Activated CD8-positive, alpha-beta memory T cell treated with anti-CD3 and anti-CD28 coated beads, Interleukin-2, amount 50 U/mL, for 24 hours (primary cell): ENCODE measurements at regions not wholly inside any gene's neighbourhood (a gene's known extent, or its start where the extent isn't known, plus 50 kb on each side); places are given as distances from the start of the nearest gene placed in this dataset.
"Not testable (repeated sequence)": the region's sequence is repeated elsewhere in the genome, so short reads cannot be mapped to it uniquely, and the experiment has no call there.

Experiments
- DNase-seq: peaks from one replicate; pipeline ENCODE4 v3.0.0-alpha.2; 2020; ENCODE audit errors: extremely low read depth

DNA sequence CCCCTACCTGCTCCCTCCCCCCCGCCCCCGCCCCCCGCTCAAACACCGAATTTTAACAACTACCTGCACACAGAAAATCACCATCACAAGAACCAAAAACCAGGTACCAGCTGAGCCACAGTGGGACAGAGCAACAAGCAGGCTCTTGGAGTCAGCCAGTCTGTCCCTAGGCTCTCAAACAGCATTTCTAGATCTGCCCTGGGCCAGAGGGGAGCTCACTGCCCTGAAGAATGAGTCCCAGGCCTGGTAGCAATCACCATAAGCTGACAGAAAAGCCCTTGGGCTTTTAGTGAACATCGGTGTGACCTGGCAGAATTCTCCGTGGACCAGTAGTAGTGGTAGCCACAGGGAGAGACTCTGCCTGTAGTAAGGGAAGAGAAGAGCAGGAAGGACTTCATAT is 58.3 kb downstream of the C11orf87 start:
- no peak for DNase-seq

DNA sequence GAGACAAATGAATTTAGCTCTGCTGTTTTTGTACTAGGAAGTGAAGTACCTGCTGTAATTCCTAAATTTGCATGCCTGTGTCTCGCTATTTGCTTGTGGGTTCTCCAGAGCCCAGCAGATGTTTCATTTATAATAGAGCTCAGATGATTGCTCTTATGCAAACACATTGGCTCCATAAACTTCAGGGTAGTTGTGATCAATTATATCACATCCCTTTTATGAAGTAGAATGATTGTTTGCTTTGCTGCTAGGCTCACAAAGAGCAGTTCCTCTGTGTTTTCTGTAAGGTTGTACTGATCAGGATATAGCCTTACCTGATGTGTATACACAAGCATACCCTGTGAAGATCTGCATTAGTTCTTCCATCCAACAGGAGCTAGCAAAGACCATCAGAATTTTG is 64.1 kb downstream of the C11orf87 start:
- no peak for DNase-seq

DNA sequence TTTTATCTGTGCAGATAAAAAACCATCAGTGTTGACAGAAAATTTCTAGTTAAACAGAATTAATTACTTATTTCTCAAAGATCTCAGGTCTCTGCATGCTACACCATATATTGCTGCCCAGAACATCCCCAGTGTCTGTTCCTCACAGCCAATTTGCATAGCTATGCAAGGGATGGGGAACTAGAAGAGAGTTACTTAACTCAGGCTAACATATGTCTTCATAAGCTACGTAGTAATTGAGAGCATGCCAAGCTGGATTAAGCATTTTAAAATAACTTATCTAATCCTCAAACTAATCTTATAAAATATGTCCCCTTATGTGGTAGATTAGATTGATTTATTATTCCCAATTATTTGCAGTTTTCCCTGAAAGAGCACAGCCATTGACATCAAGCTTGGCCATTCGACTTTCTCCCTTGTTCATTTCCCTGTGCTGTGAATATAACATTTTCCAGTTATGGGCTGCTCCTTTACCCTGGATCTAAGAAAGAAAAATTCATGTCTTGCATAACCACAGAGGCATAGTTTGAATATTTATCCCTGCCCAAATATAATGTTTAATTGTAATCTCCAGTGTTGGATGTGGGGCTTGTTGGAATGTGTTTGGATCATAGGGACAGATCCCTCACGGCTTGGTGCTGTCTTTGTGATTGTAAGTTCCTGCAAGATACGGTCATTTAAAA is 69.1 kb downstream of the C11orf87 start:
- no peak for DNase-seq

DNA sequence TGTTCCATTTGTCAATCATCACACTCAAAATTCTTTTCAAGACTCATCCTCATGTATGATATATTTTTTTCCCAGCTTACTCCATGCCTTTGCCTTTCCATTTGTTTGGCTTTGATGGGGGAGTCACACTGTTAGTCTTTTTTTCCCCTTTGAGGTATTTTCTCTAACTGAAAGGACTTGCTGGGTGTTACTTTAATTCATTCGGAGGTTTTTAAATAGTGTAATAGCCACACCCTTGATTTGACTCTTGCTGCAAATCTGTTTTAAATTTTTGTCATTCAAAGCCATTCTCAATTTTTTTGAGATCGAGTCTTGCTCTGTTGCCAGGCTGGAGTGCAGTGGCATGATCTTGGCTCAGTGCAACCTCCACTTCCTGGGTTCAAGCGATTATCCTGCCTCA is 84.1 kb downstream of the C11orf87 start:
- no peak for DNase-seq

DNA sequence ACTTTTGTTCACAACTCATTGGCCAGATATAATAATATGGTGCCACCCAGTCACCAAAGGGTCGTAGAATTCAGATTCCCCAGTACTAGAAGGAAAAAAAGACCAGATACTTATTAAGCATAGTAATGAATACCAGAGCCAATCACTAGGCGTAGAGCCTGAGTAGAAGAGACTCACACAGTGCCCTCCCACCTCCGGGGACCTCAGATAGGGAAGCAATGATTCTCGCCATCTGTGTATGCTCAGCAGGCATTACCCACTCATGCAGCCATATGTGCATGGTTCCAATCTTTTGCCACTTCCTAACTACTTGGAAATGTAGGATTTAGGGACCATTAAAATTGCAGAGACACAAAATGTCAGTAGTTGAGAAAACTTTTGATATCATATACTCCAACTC is 85.3 kb downstream of the C11orf87 start:
- no peak for DNase-seq

DNA sequence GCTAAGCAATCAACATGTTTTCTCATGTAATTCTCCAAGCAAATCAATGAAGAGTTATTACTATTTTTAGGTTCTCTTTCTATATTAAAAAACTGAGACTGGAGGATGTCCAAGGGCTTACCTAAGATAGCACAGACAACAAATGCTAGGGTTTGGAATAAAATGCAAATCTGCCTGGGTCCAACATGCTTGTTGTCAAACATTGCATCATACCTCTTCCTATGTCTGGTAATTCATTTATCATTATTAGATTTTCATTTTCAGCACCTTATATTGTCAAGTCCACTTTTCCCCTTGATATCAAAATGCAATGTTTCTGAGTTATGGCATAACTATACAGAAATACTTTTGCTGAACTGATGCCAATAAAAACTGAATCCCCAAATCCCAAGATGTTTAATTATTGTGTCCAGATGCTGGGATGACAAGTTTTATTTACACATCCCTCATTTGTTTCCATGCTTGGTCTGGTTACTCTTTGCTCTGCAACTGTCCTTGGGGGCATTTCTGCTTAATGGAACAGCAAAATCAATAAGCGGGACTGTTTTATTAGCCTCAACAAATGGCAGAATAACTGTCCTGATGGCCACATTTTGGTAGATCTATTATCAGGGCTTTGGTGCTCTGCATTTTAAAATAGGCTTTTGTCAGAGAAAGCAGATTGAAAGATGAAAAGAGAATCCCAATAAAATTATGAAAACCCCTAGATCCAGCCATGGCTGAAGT is 86.0 kb downstream of the C11orf87 start:
- DNase-seq: no peak

DNA sequence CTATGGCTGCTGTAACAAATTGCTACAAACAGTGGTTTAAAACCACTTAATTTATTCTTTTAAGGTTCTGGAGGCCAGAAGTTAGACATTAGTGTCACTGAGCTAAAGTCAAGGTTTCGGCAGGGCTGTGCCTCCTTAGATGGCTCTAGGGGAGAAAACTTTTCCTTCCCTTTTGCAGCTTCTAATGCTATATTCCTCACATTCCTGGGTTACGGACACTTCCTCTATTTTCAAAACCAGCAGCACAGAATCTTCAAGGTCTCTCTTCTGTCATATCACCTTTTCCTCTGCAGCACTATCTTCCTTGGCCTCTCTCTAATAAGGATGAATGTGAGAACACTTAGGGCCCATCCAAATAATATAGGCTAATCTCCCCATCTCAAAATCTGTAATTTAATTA is 87.0 kb downstream of the C11orf87 start:
- DNase-seq: no peak

DNA sequence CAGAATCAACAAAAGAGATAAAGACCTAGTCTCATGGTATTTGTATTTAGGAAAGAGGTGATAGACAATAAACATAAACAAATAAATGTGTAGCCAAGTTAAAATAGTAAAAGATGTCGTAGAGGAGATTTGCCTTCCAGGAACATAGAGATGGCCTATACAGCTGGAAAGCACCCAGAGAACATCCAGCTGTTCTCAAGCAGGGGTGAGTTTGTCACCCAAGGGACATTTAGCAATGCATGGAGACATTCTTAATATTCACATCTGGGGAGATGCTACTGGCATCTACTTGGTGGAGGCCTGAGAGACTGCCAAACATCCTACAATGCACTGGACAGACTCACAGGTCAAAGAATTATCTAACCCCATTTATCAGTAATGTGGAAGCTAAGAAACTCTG is 88.3 kb downstream of the C11orf87 start:
- no peak for DNase-seq

DNA sequence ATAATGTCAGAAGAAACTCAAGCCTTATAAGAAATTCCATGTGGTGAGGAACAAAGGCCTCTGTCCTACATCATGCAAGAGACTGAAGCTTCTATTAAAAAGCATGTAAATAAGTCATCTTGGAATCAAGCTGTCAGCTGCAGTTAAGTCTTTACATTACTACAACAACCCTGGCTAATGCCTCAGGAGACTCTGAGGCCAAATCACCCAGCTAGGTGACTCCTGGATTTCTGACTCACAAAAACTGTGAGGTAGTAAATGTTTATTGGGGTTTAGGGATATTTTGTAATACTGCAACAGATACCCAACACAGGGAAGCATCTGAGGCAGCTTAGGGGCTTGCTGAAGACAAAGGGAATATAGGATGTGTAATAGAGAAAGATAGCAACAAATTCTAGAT is 89.6 kb downstream of the C11orf87 start:
- no peak for DNase-seq

DNA sequence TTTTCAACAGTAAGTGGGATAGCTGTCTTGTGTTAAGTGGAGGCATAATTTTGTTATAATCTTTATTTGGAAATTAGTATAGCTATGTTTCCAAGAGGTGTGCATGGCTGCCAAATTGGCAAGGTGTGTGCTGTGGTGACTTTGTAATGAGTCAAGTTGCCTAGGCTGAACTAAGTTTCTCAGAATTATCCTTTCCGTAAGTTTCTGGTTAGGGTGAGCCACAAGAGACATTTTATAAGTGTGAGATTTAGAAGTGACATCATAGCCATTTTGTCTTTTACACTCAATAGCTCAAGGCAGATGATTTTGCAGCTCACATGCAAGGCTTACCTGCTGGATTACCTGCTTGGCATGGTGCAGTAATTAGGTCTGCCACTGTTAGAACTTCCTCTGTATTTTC is 90.3 kb downstream of the C11orf87 start:
- no peak for DNase-seq

DNA sequence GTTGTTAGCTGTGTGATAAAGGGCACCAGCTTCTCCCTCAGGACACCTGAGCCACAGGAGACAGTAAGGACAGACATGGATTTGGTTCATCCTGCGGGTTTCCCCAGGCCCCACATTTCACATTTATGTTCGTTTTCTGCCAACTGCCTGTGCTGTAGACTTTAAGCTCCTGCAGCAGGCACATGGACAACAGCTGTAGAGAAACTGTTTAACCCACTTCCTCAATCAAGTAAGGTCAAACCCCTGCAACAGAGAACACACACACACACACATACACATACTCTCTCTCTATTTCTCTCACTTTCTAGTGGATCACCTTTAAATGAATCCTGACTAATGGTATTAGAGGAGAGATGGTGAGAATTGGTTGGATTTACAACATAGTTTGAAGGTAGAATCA is 90.7 kb downstream of the C11orf87 start:
- no peak for DNase-seq

DNA sequence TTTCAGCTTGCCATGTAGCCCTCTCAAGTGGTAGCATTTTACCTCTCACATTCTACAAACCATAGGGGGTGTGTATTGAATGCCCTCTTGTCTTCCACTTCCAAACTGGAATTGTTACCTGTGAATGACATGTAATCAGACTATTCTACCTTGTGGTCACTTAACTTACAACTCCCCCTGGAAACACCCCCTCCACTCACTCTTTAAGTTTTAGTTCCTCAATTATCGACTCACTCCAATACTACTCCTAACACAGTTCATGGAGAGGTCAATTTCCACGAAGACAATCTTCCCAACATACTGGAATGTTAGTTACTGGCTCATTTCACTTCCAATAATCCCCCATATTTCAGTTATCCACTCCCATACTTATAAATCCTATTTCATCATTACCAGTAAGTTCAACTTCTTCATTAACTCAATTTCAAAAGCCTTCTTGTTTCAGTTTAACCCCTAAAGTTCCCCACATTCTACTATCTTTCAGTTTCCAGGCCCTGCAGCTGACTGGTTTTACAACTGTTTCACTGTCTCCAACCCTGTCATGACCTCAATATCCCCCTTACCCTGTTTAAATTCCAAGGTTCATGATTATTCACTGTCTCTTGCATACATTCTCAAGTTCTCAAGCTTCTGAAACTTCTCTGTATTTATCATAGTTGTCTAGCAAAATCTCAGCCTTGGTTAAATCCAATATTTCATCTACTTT is 92.5 kb downstream of the C11orf87 start:
- DNase-seq: no peak

DNA sequence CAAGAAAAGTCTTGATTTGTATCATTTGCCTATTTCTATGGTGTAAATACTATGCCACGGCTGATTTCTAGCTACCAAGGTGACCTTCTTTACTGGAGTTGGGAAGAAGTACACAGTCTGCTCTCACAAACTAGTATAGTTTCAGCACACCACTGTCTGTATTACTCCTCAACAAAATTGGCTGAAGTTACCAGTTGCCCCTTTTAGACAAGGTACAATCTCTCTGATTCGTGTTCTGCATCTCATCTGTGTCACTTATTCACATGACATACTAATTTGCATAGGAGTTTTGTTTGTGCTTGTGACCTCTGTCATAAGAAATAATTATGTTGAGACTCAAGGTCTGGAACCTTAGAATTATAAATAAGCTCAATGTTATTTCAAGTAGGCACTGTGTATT is 97.3 kb downstream of the C11orf87 start:
- DNase-seq: no peak

DNA sequence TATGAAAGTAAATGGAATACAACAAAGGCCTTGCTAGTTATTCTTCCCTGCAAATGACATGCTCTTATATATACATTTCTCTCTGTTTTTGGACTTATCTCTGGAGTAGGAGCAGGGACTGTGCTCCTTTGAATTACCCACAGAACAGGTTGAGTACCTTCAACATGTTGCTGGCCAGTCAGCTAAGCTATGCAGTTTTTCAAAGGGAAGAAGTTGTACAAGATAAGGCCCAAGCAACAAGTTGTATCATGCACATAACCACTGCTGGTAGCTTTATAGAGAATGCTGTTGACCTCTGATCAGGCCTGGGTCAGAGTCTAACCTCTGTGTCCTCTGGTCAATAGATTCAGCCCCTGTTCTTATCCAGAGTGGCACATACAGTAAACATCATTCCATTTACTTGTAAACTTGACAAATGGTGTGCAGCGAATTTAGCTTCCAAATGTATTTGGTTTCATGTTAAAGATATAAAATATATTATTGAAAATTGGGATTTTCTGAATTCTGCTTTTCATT is 99.6 kb downstream of the C11orf87 start:
- DNase-seq: no peak

DNA sequence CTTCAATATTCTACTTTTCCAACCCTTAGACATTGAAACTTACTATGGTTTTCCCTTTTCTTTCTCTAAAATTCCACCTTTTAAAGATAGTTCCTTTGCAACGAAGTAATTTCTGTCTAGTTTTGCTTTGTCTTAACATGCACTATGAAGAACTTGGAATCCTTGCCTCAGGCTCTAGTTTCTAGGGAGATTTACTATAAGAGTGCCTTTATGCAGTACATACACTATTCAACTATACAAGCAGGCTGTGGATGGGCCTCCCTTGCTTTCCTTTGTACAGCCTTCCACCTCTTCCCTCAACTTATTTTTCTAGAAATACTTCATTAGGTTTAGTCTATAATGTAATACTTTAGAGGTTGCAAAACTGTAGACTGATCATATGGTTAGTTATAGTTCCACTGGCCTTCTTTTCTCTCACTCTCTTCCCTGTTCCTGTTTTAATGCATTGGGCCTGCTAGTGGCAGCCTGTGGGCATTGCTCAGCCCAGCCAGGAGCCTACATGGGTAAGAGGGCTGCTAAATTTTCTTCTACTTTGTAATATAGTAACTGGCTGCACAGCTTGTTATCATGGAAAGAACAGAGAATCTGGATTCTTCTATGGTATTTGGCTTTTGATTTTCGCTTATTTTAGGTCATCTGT is 100.2 kb downstream of the C11orf87 start:
- DNase-seq: no peak

DNA sequence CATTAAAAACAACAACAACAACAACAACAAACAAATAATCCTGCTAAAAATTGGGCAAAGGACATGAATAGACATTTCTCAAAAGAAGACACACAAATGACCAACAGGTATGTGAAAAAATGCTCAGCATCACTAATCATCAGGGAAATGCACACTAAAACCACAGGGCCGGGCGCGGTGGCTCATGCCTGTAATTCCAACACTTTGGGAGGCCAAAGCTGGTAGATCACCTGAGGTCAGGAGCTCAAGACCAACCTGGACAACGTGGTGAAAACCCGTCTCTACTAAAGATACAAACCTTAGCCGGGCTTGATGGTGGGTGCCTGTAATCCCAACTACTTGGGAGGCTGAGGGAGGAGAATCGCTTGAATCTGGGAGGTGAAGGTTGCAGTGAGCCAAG is 103.6 kb downstream of the C11orf87 start:
- DNase-seq: not testable (repeated sequence)

DNA sequence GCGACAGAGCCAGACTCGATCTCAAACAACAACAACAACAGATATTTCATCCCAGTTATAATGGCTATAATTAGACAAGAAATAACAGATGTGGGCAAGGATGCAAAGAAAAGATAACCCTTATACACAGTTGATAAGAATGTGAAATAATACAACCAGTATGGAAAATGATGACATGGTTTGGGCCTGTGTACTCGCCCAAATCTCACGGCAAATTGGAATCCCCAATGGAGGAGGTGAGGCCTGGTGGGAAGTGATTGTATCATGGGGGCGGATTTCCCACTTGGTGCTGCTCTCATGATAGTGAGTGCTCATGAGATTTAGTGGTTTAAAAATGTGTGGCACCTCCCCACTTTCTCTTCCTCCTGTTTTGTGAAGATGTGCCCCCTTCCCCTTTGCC is 104.1 kb downstream of the C11orf87 start:
- DNase-seq: no peak

DNA sequence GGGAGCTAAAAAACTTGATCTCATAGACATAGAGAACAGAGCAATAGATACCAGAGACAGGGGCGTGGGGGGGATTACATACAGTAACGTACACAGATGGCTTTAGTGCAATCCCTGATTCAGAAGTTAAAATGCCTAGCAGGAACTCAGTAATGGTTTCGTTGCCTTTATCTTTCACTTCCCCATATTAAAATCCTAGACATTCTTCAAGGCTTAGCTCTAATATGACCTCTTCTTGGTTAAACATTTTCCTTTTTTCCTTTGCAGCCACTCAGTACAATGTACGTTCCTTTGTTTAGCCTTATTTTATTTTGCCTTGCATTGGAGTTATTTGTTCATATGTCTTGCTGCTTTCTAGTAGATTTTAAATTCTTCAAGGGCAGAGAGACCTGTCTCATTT is 104.9 kb downstream of the C11orf87 start:
- no peak for DNase-seq

DNA sequence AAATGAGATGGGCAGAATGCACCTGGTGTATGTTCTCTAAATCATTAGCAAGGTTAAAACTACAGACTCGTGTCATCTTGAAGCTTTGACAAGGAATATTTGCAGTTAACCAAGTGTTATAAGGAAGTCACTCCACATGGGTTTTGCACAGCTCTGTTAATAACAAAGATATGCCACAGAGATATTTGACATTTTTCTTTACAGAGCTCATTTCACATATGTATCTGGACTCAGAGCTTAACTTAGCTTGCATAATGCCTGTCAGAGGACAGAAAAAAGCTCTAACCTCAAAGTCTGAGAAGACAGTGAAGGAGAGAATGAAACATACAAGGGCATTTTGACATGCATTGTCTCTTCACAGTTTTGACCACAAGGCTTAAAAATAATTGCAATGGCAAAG is 105.5 kb downstream of the C11orf87 start:
- DNase-seq: no peak

DNA sequence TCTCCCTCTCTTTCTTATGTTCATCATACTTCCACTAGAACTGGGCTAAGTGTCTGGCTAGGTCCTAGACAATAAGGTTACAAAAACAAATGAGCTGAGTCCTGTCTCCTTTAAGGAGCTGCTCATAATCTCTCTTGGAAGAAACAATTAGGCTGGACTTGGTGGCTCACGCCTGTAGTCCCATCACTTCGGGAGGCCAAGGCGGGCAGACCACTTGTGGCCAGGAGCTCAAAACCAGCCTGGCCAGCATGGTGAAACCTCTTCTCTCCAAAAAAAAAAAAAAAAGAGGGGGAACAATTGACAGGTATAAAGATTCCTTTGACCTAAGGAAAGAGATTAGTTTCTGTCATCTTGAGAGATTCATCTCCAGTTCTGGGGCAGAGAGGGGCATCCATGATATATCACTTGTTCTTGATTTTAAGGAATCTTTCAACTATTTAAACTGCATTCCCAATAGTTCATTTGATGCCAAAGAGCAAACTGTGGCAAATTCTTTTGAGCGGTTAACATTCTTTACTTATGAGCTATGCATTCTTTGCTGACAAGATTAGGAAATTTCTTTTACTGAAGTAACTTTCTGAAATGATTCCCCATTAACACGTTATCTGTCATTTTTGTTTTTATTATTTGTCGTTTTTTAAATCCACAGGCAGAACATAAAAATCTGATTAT is 125.5 kb downstream of the C11orf87 start:
- no peak for DNase-seq

DNA sequence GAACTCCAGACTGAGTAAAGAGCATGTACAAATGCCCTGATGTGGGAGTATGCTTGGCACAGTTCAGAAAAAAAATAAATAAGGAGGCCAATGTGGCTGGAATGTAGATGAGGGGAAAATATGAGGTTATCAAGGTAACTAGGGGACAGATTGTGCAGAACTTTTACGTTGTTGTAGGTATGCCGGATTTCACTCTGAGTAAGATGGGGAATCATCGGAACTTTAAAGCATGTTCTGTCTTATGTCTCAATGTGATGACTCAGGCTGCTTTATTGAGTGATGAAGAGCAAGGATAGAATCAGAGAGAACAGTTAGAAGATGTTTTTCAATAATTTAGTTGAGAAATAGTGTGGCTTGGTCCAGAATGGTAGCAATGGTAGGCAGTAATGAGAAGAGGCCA is 130.4 kb downstream of the C11orf87 start:
- DNase-seq: no peak

DNA sequence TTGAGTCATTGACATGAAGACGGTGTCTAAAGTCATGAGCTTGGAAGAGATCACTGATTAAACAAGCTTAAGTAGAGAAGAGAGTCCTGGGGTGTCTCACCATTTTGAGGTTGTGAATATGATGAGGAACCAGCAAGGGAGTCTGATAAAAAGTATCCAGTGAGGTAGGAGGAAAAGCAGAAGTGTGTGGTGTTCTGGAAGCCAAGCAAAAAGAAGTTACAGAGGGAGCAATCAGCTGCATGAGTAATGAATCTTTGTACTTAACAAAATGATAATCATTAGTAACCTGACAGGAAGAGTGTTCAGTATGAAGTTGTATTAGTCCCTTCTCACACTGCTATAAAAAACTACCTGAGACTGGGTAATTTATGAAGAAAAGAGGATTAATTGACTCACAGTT is 131.3 kb downstream of the C11orf87 start:
- DNase-seq: no peak
